H1 (cell line): ENCODE measurements at regions not wholly inside any gene's neighbourhood (a gene's known extent, or its start where the extent isn't known, plus 50 kb on each side); places are given as distances from the start of the nearest gene placed in this dataset.

Experiments used
- CTCF ChIA-PET: fragments of 300-600 bp; sonication (Branson Sonifier 250); formaldehyde crosslinking; loops from one replicate; lab custom pipeline; 2021; ENCODE audit not compliant: partially characterized antibody; lab: Charles Lee
- POLR2A ChIA-PET: fragments of 300-600 bp; sonication (Branson Sonifier 250); formaldehyde crosslinking; loops from one replicate; lab custom pipeline; 2021; ENCODE audit warnings: inconsistent platforms; ENCODE audit not compliant: partially characterized antibody; lab: Charles Lee
- DNase-seq, 2 experiments: peaks; one replicate each; pipeline versions ENCODE4 v3.0.0 to v3.0.0-alpha.2; 2010 to 2022; ENCODE audit warnings: low spot score in 2 of 2, low read depth in 1 of 2, mixed read lengths in 1 of 2
- FAIRE-seq: peaks from 2 replicates; lab custom pipeline; 2011; peaks lifted over from hg19 to GRCh38; lab: Jason Lieb, UNC
- H2AFZ ChIP-seq: 2 replicates; pipeline ENCODE4 v1.8.1; 2012; ENCODE audit warnings: low read length, inconsistent platforms
- H2AK5ac ChIP-seq: 2 replicates; pipeline ENCODE4 v1.6.1; 2013; ENCODE audit warnings: low read depth, low read length
- H2BK120ac ChIP-seq: replicated peaks from 2 replicates; pipeline ENCODE3; 2013; ENCODE audit warnings: low read depth, low read length, inconsistent platforms
- H2BK12ac ChIP-seq: 2 replicates; pipeline ENCODE4 v1.6.1; 2013; ENCODE audit warnings: low read depth, low read length
- H2BK15ac ChIP-seq: 2 replicates; pipeline ENCODE4 v1.6.1; 2013; ENCODE audit warnings: low read length
- H2BK20ac ChIP-seq: 2 replicates; pipeline ENCODE4 v1.6.1; 2013; ENCODE audit warnings: low read length
- H2BK5ac ChIP-seq: 2 replicates; pipeline ENCODE4 v1.6.1; 2013; ENCODE audit warnings: low read depth, low read length
- H3K14ac ChIP-seq: 2 replicates; pipeline ENCODE4 v1.6.1; 2013; ENCODE audit warnings: inconsistent platforms; ENCODE audit not compliant: insufficient read length
- H3K18ac ChIP-seq: 2 replicates; pipeline ENCODE4 v1.6.1; 2013; ENCODE audit warnings: low read length; ENCODE audit errors: extremely low read depth
- H3K23ac ChIP-seq: 2 replicates; pipeline ENCODE4 v1.6.1; 2013; ENCODE audit warnings: inconsistent platforms; ENCODE audit not compliant: insufficient read length
- H3K23me2 ChIP-seq: 2 replicates; pipeline ENCODE4 v1.6.1; 2013; ENCODE audit warnings: low read depth, low read length
- H3K27ac ChIP-seq: 2 replicates; pipeline ENCODE4 v1.6.1; 2011; ENCODE audit warnings: low read depth, low read length, inconsistent platforms
- H3K27me3 ChIP-seq, 4 experiments: replicated peaks in 1 of 4; 1 replicate in 1 of 4; 2 replicates in 3 of 4; pipeline versions ENCODE4 v1.6.1 to v1.8.1; 2011 to 2013; ENCODE audit warnings: low read length in 3 of 4, mild to moderate bottlenecking in 3 of 4, inconsistent platforms in 2 of 4, mixed read lengths in 2 of 4, moderate library complexity in 1 of 4; ENCODE audit not compliant: control insufficient read depth in 3 of 4, insufficient read depth in 3 of 4; ENCODE audit errors: extremely low read depth in 1 of 4
- H3K36me3 ChIP-seq, 4 experiments: 2 replicates each; pipeline versions ENCODE4 v1.6.1 to v1.8.1; 2011 to 2013; ENCODE audit warnings: mild to moderate bottlenecking in 4 of 4, low read length in 3 of 4, moderate library complexity in 2 of 4, control low read depth in 1 of 4, inconsistent platforms in 1 of 4; ENCODE audit not compliant: insufficient read depth in 4 of 4, control insufficient read depth in 2 of 4
- H3K4ac ChIP-seq: replicated peaks from 2 replicates; pipeline ENCODE3; 2013; ENCODE audit warnings: low read length, low read depth, mixed read lengths, inconsistent platforms; ENCODE audit not compliant: insufficient read length
- H3K4me1 ChIP-seq, 4 experiments: replicated peaks in 1 of 4; 1 replicate in 1 of 4; 2 replicates in 3 of 4; pipeline versions ENCODE4 v1.6.1 to v1.8.1; 2011 to 2013; ENCODE audit warnings: low read length in 3 of 4, inconsistent platforms in 2 of 4, mixed read lengths in 1 of 4; ENCODE audit not compliant: insufficient read depth in 4 of 4, control insufficient read depth in 3 of 4
- H3K4me2 ChIP-seq, 2 experiments: 2 replicates each; pipeline versions ENCODE4 v1.6.1 to v1.8.1; 2011 to 2013; ENCODE audit warnings: low read depth in 2 of 2, low read length in 2 of 2, control low read depth in 1 of 2, inconsistent platforms in 1 of 2, mild to moderate bottlenecking in 1 of 2; ENCODE audit not compliant: insufficient read depth in 1 of 2
- H3K4me3 ChIP-seq, 4 experiments: fragments of 200-600, 300-600 bp in 1 of 4; sonication (generic), shearing (Covaris generic), sonication (Bioruptor Twin) in 1 of 4; 2 replicates each; pipeline versions ENCODE4 v1.5.1 to v1.8.1; 2011 to 2016; ENCODE audit warnings: low read length in 4 of 4, low read depth in 3 of 4, control low read depth in 2 of 4, inconsistent platforms in 2 of 4, mild to moderate bottlenecking in 2 of 4, mixed read lengths in 1 of 4, moderate library complexity in 1 of 4; ENCODE audit not compliant: insufficient read depth in 2 of 4; ENCODE audit errors: extremely low read depth in 1 of 4
- H3K56ac ChIP-seq: replicated peaks from 2 replicates; pipeline ENCODE3; 2013; ENCODE audit warnings: low read depth, mild to moderate bottlenecking, mixed read lengths, low read length, inconsistent platforms; ENCODE audit not compliant: insufficient read length
- H3K79me1 ChIP-seq: 2 replicates; pipeline ENCODE4 v1.6.1; 2013; ENCODE audit warnings: low read depth, low read length, control low read depth
- H3K79me2 ChIP-seq, 2 experiments: 2 replicates each; pipeline versions ENCODE4 v1.6.1 to v1.8.1; 2012 to 2013; ENCODE audit warnings: low read length in 2 of 2, mild to moderate bottlenecking in 2 of 2, inconsistent platforms in 1 of 2; ENCODE audit not compliant: insufficient read depth in 2 of 2, control insufficient read depth in 1 of 2
- H3K9ac ChIP-seq, 4 experiments: replicated peaks in 1 of 4; 1 replicate in 1 of 4; 2 replicates in 3 of 4; pipeline versions ENCODE4 v1.6.1 to v1.8.1; 2011 to 2013; ENCODE audit warnings: low read depth in 3 of 4, low read length in 3 of 4, control low read depth in 2 of 4, mild to moderate bottlenecking in 2 of 4, moderate library complexity in 2 of 4, inconsistent platforms in 1 of 4; ENCODE audit errors: extremely low read depth in 1 of 4
- H3K9me3 ChIP-seq, 2 experiments: 2 replicates each; pipeline versions ENCODE4 v1.6.1 to v1.8.1; 2012 to 2013; ENCODE audit warnings: mild to moderate bottlenecking in 2 of 2, moderate library complexity in 2 of 2, control low read depth in 1 of 2, inconsistent platforms in 1 of 2, low read depth in 1 of 2, low read length in 1 of 2, mixed read lengths in 1 of 2; ENCODE audit not compliant: insufficient read depth in 2 of 2
- H4K20me1 ChIP-seq, 2 experiments: replicated peaks in 1 of 2; 2 replicates each; pipeline versions ENCODE3 to v1.8.1; 2011 to 2013; ENCODE audit warnings: inconsistent platforms in 2 of 2, low read length in 2 of 2, mild to moderate bottlenecking in 1 of 2; ENCODE audit not compliant: insufficient read depth in 2 of 2, control insufficient read depth in 1 of 2
- H4K5ac ChIP-seq: 2 replicates; pipeline ENCODE4 v1.6.1; 2013; ENCODE audit warnings: low read length, low read depth, mixed read lengths, inconsistent platforms; ENCODE audit not compliant: insufficient read length
- H4K8ac ChIP-seq: 2 replicates; pipeline ENCODE4 v1.8.0; 2013; ENCODE audit warnings: mild to moderate bottlenecking, moderate library complexity, low read length, inconsistent platforms; ENCODE audit not compliant: insufficient read depth; ENCODE audit errors: extremely low read depth
- H4K91ac ChIP-seq: replicated peaks from 2 replicates; pipeline ENCODE3; 2013; ENCODE audit warnings: low read length, mixed read lengths, inconsistent platforms; ENCODE audit not compliant: insufficient read length
- WGBS, 2 experiments: shearing (Covaris generic) in 1 of 2; methylation state at CpG; one replicate each; pipeline versions ENCODE4 v1.1.6 to v1.1.7; 2013 to 2015; ENCODE audit warnings: low lambda C conversion rate in 2 of 2, mixed read lengths in 2 of 2, inconsistent platforms in 1 of 2, low coverage in 1 of 2, missing lambda C conversion rate in 1 of 2; ENCODE audit not compliant: insufficient replicate concordance in 2 of 2, insufficient coverage in 1 of 2, insufficient read length in 1 of 2; ENCODE audit errors: extremely low coverage in 1 of 2, missing lambda C conversion rate in 1 of 2; 5-methylcytosine and 5-hydroxymethylcytosine counted together
- TF ChIP-seq, protein P1 (sequence below): IDR thresholded peaks from 2 replicates; pipeline ENCODE4 v1.6.1; 2012; ENCODE audit warnings: inconsistent platforms

- no peak overlapping the region for H3K23ac ChIP-seq
- H2BK15ac ChIP-seq = no peak overlapping the region
- no peak overlapping the region for H3K27ac ChIP-seq
- no peak overlapping the region for H3K4me3 ChIP-seq
- H4K20me1 ChIP-seq = no peaks in the 10 kb centered on the region
- no peak overlapping the region for H3K4me2 ChIP-seq
- no peak overlapping the region for H2BK5ac ChIP-seq
- no peak overlapping the region for H3K9ac ChIP-seq
- no peak overlapping the region for H2AK5ac ChIP-seq
- no peak overlapping the region for H3K4ac ChIP-seq
- H3K56ac ChIP-seq = no peak overlapping the region
- no peak overlapping the region for H4K91ac ChIP-seq
- H2AFZ ChIP-seq = no peak overlapping the region
- no peak overlapping the region for H2BK20ac ChIP-seq
- H2BK12ac ChIP-seq = no peak overlapping the region
- DNase-seq (no peak), FAIRE-seq (no peak)
- peaks cover 58% of the 10 kb centered on the region in 2 experiments for H3K9me3 ChIP-seq
- no peak overlapping the region for H3K18ac ChIP-seq
- no peak overlapping the region for H2BK120ac ChIP-seq
- no peaks in the 10 kb centered on the region for H3K4me1 ChIP-seq
- no peak overlapping the region for H4K5ac ChIP-seq
- no peak overlapping the region for H4K8ac ChIP-seq
- no peak overlapping the region for H3K14ac ChIP-seq
- no peaks in the 10 kb centered on the region for H3K27me3 ChIP-seq
- 87% methylated on average over 12 of the region's 13 CpGs; no CpG with 5 or more reads in 1 of the 2 experiments for WGBS, 2 experiments
- H3K36me3 ChIP-seq = no peaks in the 10 kb centered on the region
- H3K23me2 ChIP-seq = no peaks in the 10 kb centered on the region
- POLR2A ChIA-PET = no interaction called here
- CTCF ChIA-PET = interaction anchor here (1.1 kb wide), 1 partner anchor 260 kb away, joined by 3 read pairs; no protein-coding TSS in a partner anchor
- no peaks in the 10 kb centered on the region for H3K79me2 ChIP-seq
- H3K79me1 ChIP-seq = no peaks in the 10 kb centered on the region
- TF ChIP-seq, protein P1, sequence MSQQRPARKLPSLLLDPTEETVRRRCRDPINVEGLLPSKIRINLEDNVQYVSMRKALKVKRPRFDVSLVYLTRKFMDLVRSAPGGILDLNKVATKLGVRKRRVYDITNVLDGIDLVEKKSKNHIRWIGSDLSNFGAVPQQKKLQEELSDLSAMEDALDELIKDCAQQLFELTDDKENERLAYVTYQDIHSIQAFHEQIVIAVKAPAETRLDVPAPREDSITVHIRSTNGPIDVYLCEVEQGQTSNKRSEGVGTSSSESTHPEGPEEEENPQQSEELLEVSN = no peak
Measured at GRCh38 chr7:159237022-159237653, 92.5 kb upstream of the VIPR2 start.
